GM12878 (cell line): ENCODE measurements at regions not wholly inside any gene's neighbourhood (a gene's known extent, or its start where the extent isn't known, plus 50 kb on each side); places are given as distances from the start of the nearest gene placed in this dataset.

Experiments used
- ATAC-seq: fragments of 200-7000 bp; cut with Tn5 transposase; 3 replicates; pipeline ENCODE4 v1.9.1; 2020; ENCODE audit warnings: mild to moderate bottlenecking, moderate library complexity
- BruUV-seq: library from RNA; stranded (reverse); fragments of 400-500 nt; replicated peaks from 2 replicates; lab custom pipeline; 2021; lab: Mats Ljungman, UMichigan
- CTCF ChIA-PET: fragments of 300-600 bp; sonication (Branson Sonifier 250); formaldehyde crosslinking; extraction: SDS; loops from one replicate; lab custom pipeline; 2021; ENCODE audit warnings: inconsistent platforms; lab: Yijun Ruan, JAX
- POLR2A ChIA-PET: fragments of 350-600 bp; formaldehyde crosslinking; extraction: SDS; loops from one replicate; lab custom pipeline; 2021; ENCODE audit warnings: inconsistent platforms; lab: Charles Lee
- RAD21 ChIA-PET: fragments of 300-600 bp; sonication (Branson Sonifier 250); formaldehyde crosslinking; loops from one replicate; lab custom pipeline; 2023; ENCODE audit warnings: antibody characterized with exemption; ENCODE audit not compliant: unreplicated experiment; lab: Charles Lee
- SMC1A ChIA-PET: fragments of 300-600 bp; sonication (Branson Sonifier 250); formaldehyde crosslinking; loops from one replicate; lab custom pipeline; 2023; ENCODE audit not compliant: unreplicated experiment, uncharacterized antibody; lab: Charles Lee
- DNase-seq: peaks from one replicate; pipeline ENCODE4 v3.0.0-alpha.2; 2011; ENCODE audit warnings: low read depth, low spot score
- FAIRE-seq: peaks from 3 replicates; lab custom pipeline; 2011; peaks lifted over from hg19 to GRCh38; lab: Jason Lieb, UNC
- H2AFZ ChIP-seq: 2 replicates; pipeline ENCODE4 v1.6.0; 2011; ENCODE audit warnings: low read depth, low read length, control low read depth; ENCODE audit not compliant: control insufficient read depth
- H3K27ac ChIP-seq: 2 replicates; pipeline ENCODE4 v1.5.1; 2011; ENCODE audit warnings: control low read depth; ENCODE audit not compliant: control insufficient read depth, insufficient read depth
- H3K27me3 ChIP-seq, 2 experiments: replicated peaks in 1 of 2; 2 replicates each; pipeline versions ENCODE4 v1.6.0 to v1.6.1; 2011; ENCODE audit warnings: low read length in 1 of 2; ENCODE audit not compliant: control insufficient read depth in 2 of 2, insufficient read depth in 2 of 2
- H3K36me3 ChIP-seq, 2 experiments: 2 replicates each; pipeline ENCODE4 v1.5.1; 2011; ENCODE audit warnings: low read length in 1 of 2; ENCODE audit not compliant: control insufficient read depth in 2 of 2, insufficient read depth in 2 of 2
- H3K4me1 ChIP-seq: 2 replicates; pipeline ENCODE4 v1.6.1; 2011; ENCODE audit warnings: mild to moderate bottlenecking, low read length, moderate library complexity, mixed read lengths; ENCODE audit not compliant: control insufficient read depth, insufficient read depth
- H3K4me2 ChIP-seq: 2 replicates; pipeline ENCODE4 v1.6.0; 2011; ENCODE audit warnings: control low read depth; ENCODE audit not compliant: control insufficient read depth, insufficient read depth
- H3K4me3 ChIP-seq: fragments of 200-600 bp; sonication (generic); 2 replicates; pipeline ENCODE4 v1.5.1; 2016
- H3K79me2 ChIP-seq: 2 replicates; pipeline ENCODE4 v1.6.0; 2011; ENCODE audit warnings: low read length; ENCODE audit not compliant: control insufficient read depth, insufficient read depth
- H3K9ac ChIP-seq: 2 replicates; pipeline ENCODE4 v1.8.0; 2011; ENCODE audit warnings: low read length, control low read depth, mixed read lengths; ENCODE audit not compliant: control insufficient read depth, insufficient read depth
- H3K9me3 ChIP-seq: replicated peaks from 3 replicates; pipeline ENCODE4 v1.5.1; 2011; ENCODE audit warnings: mild to moderate bottlenecking, low read length; ENCODE audit not compliant: control insufficient read depth, insufficient read depth
- H4K20me1 ChIP-seq: 2 replicates; pipeline ENCODE4 v1.6.0; 2011; ENCODE audit not compliant: control insufficient read depth, insufficient read depth
- ASH2L ChIP-seq: fragments of 300-600, 200-600 bp; sonication (generic); IDR thresholded peaks from 2 replicates; pipeline ENCODE4 v1.6.1; 2017; ENCODE audit warnings: low read depth, mild to moderate bottlenecking, borderline replicate concordance
- CBFB ChIP-seq: IDR thresholded peaks from 2 replicates; pipeline ENCODE4 v1.6.1; 2016; ENCODE audit warnings: antibody characterized with exemption, low read depth
- EZH2 ChIP-seq: IDR thresholded peaks from 2 replicates; pipeline ENCODE4 v1.6.1; 2012; ENCODE audit warnings: low read depth, mild to moderate bottlenecking, control low read depth, inconsistent platforms, low read length, borderline replicate concordance; ENCODE audit not compliant: control insufficient read depth
- FOXM1 ChIP-seq: IDR thresholded peaks from 2 replicates; pipeline ENCODE4 v1.6.1; 2012; ENCODE audit warnings: low read depth, mild to moderate bottlenecking, inconsistent platforms, low read length, moderate library complexity
- GABPA ChIP-seq: IDR thresholded peaks from 2 replicates; pipeline ENCODE4 v1.6.1; 2014; ENCODE audit warnings: antibody characterized with exemption, low read depth, mild to moderate bottlenecking, inconsistent platforms
- IKZF2 ChIP-seq, 2 experiments: fragments of 450-650 bp; IDR thresholded peaks; 2 replicates each; pipeline ENCODE4 v1.6.1; 2017; ENCODE audit warnings: mild to moderate bottlenecking in 2 of 2, moderate library complexity in 2 of 2
- IRF4 ChIP-seq: IDR thresholded peaks from 2 replicates; pipeline ENCODE4 v1.6.1; 2011; ENCODE audit warnings: low read depth, low read length
- JUNB ChIP-seq: IDR thresholded peaks from 2 replicates; pipeline ENCODE4 v1.6.1; 2016; ENCODE audit warnings: antibody characterized with exemption, mild to moderate bottlenecking
- KDM1A ChIP-seq: fragments of 200-600 bp; sonication (generic); IDR thresholded peaks from 2 replicates; pipeline ENCODE4 v1.6.1; 2016; ENCODE audit warnings: borderline replicate concordance
- MEF2B ChIP-seq: fragments of 450-650 bp; IDR thresholded peaks from 2 replicates; pipeline ENCODE4 v1.6.1; 2018; ENCODE audit warnings: mild to moderate bottlenecking, moderate library complexity; ENCODE audit not compliant: partially characterized antibody, poor library complexity, severe bottlenecking
- MYB ChIP-seq: fragments of 150-350 bp; IDR thresholded peaks from 2 replicates; pipeline ENCODE4 v1.6.1; 2014; ENCODE audit warnings: mild to moderate bottlenecking, low read depth, low read length, borderline replicate concordance
- MYC ChIP-seq: IDR thresholded peaks from 2 replicates; pipeline ENCODE4 v1.6.1; 2011; ENCODE audit warnings: mild to moderate bottlenecking, low read length, moderate library complexity, inconsistent platforms; ENCODE audit not compliant: insufficient read depth, insufficient replicate concordance, insufficient read length, severe bottlenecking
- NFIC ChIP-seq: IDR thresholded peaks from 2 replicates; pipeline ENCODE4 v1.6.1; 2012; ENCODE audit warnings: low read depth, mild to moderate bottlenecking, inconsistent platforms, low read length, moderate library complexity
- RFX5 ChIP-seq: IDR thresholded peaks from 2 replicates; pipeline ENCODE4 v1.6.1; 2011; ENCODE audit warnings: low read depth, low read length, improper control_type of control experiment
- SMC3 ChIP-seq: IDR thresholded peaks from 2 replicates; pipeline ENCODE4 v1.6.1; 2011; ENCODE audit warnings: low read length, improper control_type of control experiment, borderline replicate concordance
- STAT1 ChIP-seq: fragments of 450-650 bp; conservative IDR thresholded peaks from 2 replicates; pipeline ENCODE4 v1.6.1; 2014; ENCODE audit warnings: antibody characterized with exemption, mild to moderate bottlenecking
- TCF3 ChIP-seq: IDR thresholded peaks from 2 replicates; pipeline ENCODE4 v1.6.1; 2012; ENCODE audit warnings: low read depth, mild to moderate bottlenecking, low read length, borderline replicate concordance; ENCODE audit not compliant: insufficient read depth
- WGBS: methylation state at CpG from one replicate; pipeline ENCODE4 v1.1.6; 2016; ENCODE audit warnings: low lambda C conversion rate; ENCODE audit not compliant: insufficient replicate concordance, insufficient coverage; ENCODE audit errors: missing lambda C conversion rate; 5-methylcytosine and 5-hydroxymethylcytosine counted together
- in situ Hi-C: fragments of 300-500 bp; cut with MboI; formaldehyde crosslinking; loops from 9 replicates; pipeline ENCODE4 v1.14.3; 2018; ENCODE audit warnings: mixed read lengths
- intact Hi-C: fragments of 100-400 bp; cut with micrococcal nuclease; formaldehyde crosslinking; loops from one replicate; pipeline ENCODE4 v1.14.2; 2022; ENCODE audit not compliant: unreplicated experiment
- TF ChIP-seq, protein P1 (sequence below): fragments of 450-650 bp; formaldehyde crosslinking; IDR thresholded peaks from 2 replicates; pipeline ENCODE4 v1.5.0; 2022; ENCODE audit warnings: mild to moderate bottlenecking, missing genetic modification characterization
- TF ChIP-seq, protein P2 (sequence below): fragments of 450-650 bp; IDR thresholded peaks from 2 replicates; pipeline ENCODE4 v1.6.1; 2017; ENCODE audit warnings: borderline replicate concordance
- TF ChIP-seq, protein P3 (sequence below): IDR thresholded peaks from 2 replicates; pipeline ENCODE4 v1.6.1; 2011; ENCODE audit warnings: low read depth, mild to moderate bottlenecking, low read length, moderate library complexity, borderline replicate concordance; ENCODE audit errors: extremely low read depth

DNA sequence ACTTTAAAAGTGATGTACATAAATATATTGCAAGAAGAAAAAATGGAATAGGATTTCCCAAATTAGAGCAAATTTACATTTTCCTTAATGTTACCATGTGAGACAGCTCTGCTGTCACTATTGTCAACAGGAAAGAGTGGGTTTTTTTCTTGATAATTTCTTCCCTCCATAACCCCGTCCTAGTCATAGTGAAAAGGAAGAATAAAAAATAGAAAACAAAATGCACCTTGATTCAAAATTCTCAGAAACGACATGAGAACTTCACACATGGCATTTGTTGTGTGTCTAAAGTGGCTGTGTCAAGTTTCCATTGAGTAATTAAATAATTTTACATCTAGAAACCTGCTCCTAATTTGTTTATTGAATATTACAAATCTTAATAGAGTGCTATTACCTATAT lies 945.2 kb upstream of the SLC35B3 start:
- no TSS peak for BruUV-seq
- POLR2A ChIA-PET = no interaction called here

More for the DNA sequence above, 945.2 kb upstream of the SLC35B3 start:
- H3K9ac ChIP-seq = no peak overlapping the region
- RAD21 ChIA-PET = no interaction called here
- H3K79me2 ChIP-seq = no peaks in the 10 kb centered on the region
- ATAC-seq = no peak
- no peaks in the 10 kb centered on the region for H3K27me3 ChIP-seq
- no peak overlapping the region for H2AFZ ChIP-seq
- intact Hi-C loops = no loop called here
- no peak for FAIRE-seq
- no peak overlapping the region for H3K4me2 ChIP-seq
- DNase-seq = no peak
- no peak for TF ChIP-seq IRF4
- TF ChIP-seq CBFB = no peak
- TF ChIP-seq, protein P1, sequence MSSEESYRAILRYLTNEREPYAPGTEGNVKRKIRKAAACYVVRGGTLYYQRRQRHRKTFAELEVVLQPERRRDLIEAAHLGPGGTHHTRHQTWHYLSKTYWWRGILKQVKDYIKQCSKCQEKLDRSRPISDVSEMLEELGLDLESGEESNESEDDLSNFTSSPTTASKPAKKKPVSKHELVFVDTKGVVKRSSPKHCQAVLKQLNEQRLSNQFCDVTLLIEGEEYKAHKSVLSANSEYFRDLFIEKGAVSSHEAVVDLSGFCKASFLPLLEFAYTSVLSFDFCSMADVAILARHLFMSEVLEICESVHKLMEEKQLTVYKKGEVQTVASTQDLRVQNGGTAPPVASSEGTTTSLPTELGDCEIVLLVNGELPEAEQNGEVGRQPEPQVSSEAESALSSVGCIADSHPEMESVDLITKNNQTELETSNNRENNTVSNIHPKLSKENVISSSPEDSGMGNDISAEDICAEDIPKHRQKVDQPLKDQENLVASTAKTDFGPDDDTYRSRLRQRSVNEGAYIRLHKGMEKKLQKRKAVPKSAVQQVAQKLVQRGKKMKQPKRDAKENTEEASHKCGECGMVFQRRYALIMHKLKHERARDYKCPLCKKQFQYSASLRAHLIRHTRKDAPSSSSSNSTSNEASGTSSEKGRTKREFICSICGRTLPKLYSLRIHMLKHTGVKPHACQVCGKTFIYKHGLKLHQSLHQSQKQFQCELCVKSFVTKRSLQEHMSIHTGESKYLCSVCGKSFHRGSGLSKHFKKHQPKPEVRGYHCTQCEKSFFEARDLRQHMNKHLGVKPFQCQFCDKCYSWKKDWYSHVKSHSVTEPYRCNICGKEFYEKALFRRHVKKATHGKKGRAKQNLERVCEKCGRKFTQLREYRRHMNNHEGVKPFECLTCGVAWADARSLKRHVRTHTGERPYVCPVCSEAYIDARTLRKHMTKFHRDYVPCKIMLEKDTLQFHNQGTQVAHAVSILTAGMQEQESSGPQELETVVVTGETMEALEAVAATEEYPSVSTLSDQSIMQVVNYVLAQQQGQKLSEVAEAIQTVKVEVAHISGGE (CRISPR knock-in tag) = no peak
- peak; percentile 17; the same call in 1 of the 2 replicates for TF ChIP-seq FOXM1
- no peak for TF ChIP-seq STAT1
- TF ChIP-seq TCF3 = no peak
- TF ChIP-seq EZH2 = no peak
- no peak for TF ChIP-seq MYC
- peak; percentile 32; the same call in 1 of the 2 replicates for TF ChIP-seq JUNB
- TF ChIP-seq GABPA = 0 out of 2 replicates have a peak, but pooled peaks have one; percentile 10
- peak; percentile 54; the same call in 1 of the 2 replicates for TF ChIP-seq NFIC
- TF ChIP-seq IKZF2 (IDR thresholded peaks at IDR 0.05) = no peak
- TF ChIP-seq RFX5 = no peak
- TF ChIP-seq ASH2L = no peak
- TF ChIP-seq MYB = no peak
- TF ChIP-seq, protein P2, sequence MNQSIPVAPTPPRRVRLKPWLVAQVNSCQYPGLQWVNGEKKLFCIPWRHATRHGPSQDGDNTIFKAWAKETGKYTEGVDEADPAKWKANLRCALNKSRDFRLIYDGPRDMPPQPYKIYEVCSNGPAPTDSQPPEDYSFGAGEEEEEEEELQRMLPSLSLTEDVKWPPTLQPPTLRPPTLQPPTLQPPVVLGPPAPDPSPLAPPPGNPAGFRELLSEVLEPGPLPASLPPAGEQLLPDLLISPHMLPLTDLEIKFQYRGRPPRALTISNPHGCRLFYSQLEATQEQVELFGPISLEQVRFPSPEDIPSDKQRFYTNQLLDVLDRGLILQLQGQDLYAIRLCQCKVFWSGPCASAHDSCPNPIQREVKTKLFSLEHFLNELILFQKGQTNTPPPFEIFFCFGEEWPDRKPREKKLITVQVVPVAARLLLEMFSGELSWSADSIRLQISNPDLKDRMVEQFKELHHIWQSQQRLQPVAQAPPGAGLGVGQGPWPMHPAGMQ = no peak
- TF ChIP-seq KDM1A = no peak
- TF ChIP-seq MEF2B = no peak
- TF ChIP-seq, protein P3, sequence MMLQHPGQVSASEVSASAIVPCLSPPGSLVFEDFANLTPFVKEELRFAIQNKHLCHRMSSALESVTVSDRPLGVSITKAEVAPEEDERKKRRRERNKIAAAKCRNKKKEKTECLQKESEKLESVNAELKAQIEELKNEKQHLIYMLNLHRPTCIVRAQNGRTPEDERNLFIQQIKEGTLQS = no peak
- no peak for TF ChIP-seq SMC3
- TF ChIP-seq, all 136 proteins: peak for 4
- ChIA-PET CTCF (interaction anchor here (1.1 kb wide), 1 partner anchor 45 kb away, joined by 3 read pairs; no protein-coding TSS in a partner anchor), SMC1A (no interaction called here)
- H3K36me3 ChIP-seq = no peaks in the 10 kb centered on the region
- H3K27ac ChIP-seq = no peak overlapping the region
- no peaks in the 10 kb centered on the region for H3K9me3 ChIP-seq
- H4K20me1 ChIP-seq = no peaks in the 10 kb centered on the region
- in situ Hi-C loops = no loop called here
- 0% methylated on average over 2 of the region's 2 CpGs for WGBS
- no peaks in the 10 kb centered on the region for H3K4me1 ChIP-seq
- H3K4me3 ChIP-seq = no peak overlapping the region
